ENCODE measurements at regions not wholly inside any gene's neighbourhood (a gene's known extent, or its start where the extent isn't known, plus 50 kb on each side); places are given as distances from the start of the nearest gene placed in this dataset.
"Not testable (repeated sequence)": the region's sequence is repeated elsewhere in the genome, so short reads cannot be mapped to it uniquely, and the experiment has no call there.

- no peak overlapping the region for H3K27ac ChIP-seq
- TF ChIP-seq ZFX (IDR thresholded peaks at IDR 0.05; ENCODE audit: borderline replicate concordance): no peak
Measured at GRCh38 chr6:66103354-66103753, 396.3 kb upstream of the EYS start.

GRCh38 chr6:66096679-66097078 lies 389.7 kb upstream of the EYS start:
- TF ChIP-seq CTCF (IDR thresholded peaks at IDR 0.05): no peak
- TF ChIP-seq ZFX (IDR thresholded peaks at IDR 0.05; ENCODE audit: borderline replicate concordance): no peak
- no peak overlapping the region for H3K27ac ChIP-seq

- TF ChIP-seq CTCF (IDR thresholded peaks at IDR 0.05): no peak
- no peak for TF ChIP-seq ZFX (IDR thresholded peaks at IDR 0.05; ENCODE audit: borderline replicate concordance)
- H3K27ac ChIP-seq: no peak overlapping the region
Measured at GRCh38 chr6:66094615-66095014, 387.6 kb upstream of the EYS start.

- not testable (repeated sequence) for H3K27ac ChIP-seq
Measured at GRCh38 chr6:66092306-66092705, 385.3 kb upstream of the EYS start.

- TF ChIP-seq ZFX (IDR thresholded peaks at IDR 0.05; ENCODE audit: borderline replicate concordance): no peak
- no peak for TF ChIP-seq CTCF (IDR thresholded peaks at IDR 0.05)
- H3K27ac ChIP-seq: no peak overlapping the region
Measured at GRCh38 chr6:66086532-66086931, 379.5 kb upstream of the EYS start.

GRCh38 chr6:66082914-66083313 lies 375.9 kb upstream of the EYS start:
- no peak overlapping the region for H3K27ac ChIP-seq
- TF ChIP-seq CTCF (IDR thresholded peaks at IDR 0.05) (no peak), ZFX (IDR thresholded peaks at IDR 0.05; ENCODE audit: borderline replicate concordance) (no peak)

- TF ChIP-seq ZFX (IDR thresholded peaks at IDR 0.05; ENCODE audit: borderline replicate concordance) (no peak), CTCF (IDR thresholded peaks at IDR 0.05) (no peak)
- no peak overlapping the region for H3K27ac ChIP-seq
Measured at GRCh38 chr6:66068907-66069306, 361.9 kb upstream of the EYS start.

GRCh38 chr6:66068033-66068432 lies 361.0 kb upstream of the EYS start:
- no peak for TF ChIP-seq CTCF (IDR thresholded peaks at IDR 0.05)
- TF ChIP-seq ZFX (IDR thresholded peaks at IDR 0.05; ENCODE audit: borderline replicate concordance): no peak

More at GRCh38 chr6:66068033-66068432, 361.0 kb upstream of the EYS start:
- no peak overlapping the region for H3K27ac ChIP-seq
